Parathyroid adenoma (tissue), 2 donors: ENCODE measurements at regions not wholly inside any gene's neighbourhood (a gene's known extent, or its start where the extent isn't known, plus 50 kb on each side); places are given as distances from the start of the nearest gene placed in this dataset.

Source experiments
- H2AFZ ChIP-seq: fragments of 300-600 bp; sonication (generic); one replicate; pipeline ENCODE4 v1.7.0; 2017; ENCODE audit warnings: antibody characterized with exemption, mild to moderate bottlenecking
- H3K27ac ChIP-seq: fragments of 300-600 bp; sonication (generic); one replicate; pipeline ENCODE4 v1.7.0; 2017
- H3K27me3 ChIP-seq: fragments of 300-600 bp; sonication (generic); one replicate; pipeline ENCODE4 v1.7.0; 2017; ENCODE audit warnings: low read length; ENCODE audit not compliant: control insufficient read depth, insufficient read depth
- H3K36me3 ChIP-seq: fragments of 300-600 bp; sonication (generic); one replicate; pipeline ENCODE4 v1.7.0; 2017; ENCODE audit warnings: low read length; ENCODE audit not compliant: control insufficient read depth, insufficient read depth
- H3K4me1 ChIP-seq: fragments of 300-600 bp; sonication (generic); one replicate; pipeline ENCODE4 v1.7.0; 2017; ENCODE audit warnings: control low read depth
- H3K4me2 ChIP-seq: fragments of 300-600 bp; sonication (generic); one replicate; pipeline ENCODE4 v1.7.0; 2017; ENCODE audit warnings: low read length
- H3K4me3 ChIP-seq: fragments of 300-600 bp; sonication (generic); one replicate; pipeline ENCODE4 v1.7.0; 2017; ENCODE audit warnings: low read depth, low read length
- H3K79me2 ChIP-seq: fragments of 300-600 bp; sonication (generic); one replicate; pipeline ENCODE4 v1.7.0; 2017; ENCODE audit warnings: control low read depth
- H3K9ac ChIP-seq: fragments of 300-600 bp; sonication (generic); one replicate; pipeline ENCODE4 v1.7.0; 2017; ENCODE audit warnings: mild to moderate bottlenecking
- H3K9me3 ChIP-seq: fragments of 300-600 bp; sonication (generic); one replicate; pipeline ENCODE4 v1.7.0; 2017; ENCODE audit warnings: low read length; ENCODE audit not compliant: control insufficient read depth
- TF ChIP-seq, protein P1 (sequence below): fragments of 300-600 bp; sonication (generic); IDR thresholded peaks from one replicate; pipeline ENCODE4 v1.7.0; 2017; ENCODE audit warnings: antibody characterized with exemption, mild to moderate bottlenecking
- donor health status: primary hyperparathyroidism.

DNA sequence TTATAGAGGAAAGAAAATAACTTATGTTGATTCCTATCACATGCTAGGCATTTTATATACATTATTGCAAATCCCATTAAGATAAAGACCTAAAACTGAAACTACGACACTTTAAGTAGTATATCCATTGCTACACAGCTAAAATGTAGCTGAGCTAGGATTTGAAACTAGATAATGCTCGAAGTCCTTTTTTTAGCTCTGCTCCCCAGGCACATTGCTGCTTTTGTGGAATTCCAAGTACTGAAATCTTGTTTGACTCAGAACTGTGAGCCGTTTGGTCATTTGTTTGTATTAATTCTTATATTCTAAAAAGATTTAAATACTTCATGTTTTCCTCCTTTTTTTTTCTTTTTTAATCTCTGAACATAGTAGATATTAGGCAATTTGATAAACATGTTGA lies 644.8 kb downstream of the HACE1 start:
- no peaks in the 10 kb centered on the region for H3K9me3 ChIP-seq
- no peak overlapping the region for H3K27ac ChIP-seq
- H2AFZ ChIP-seq: no peak overlapping the region
- no peak overlapping the region for H3K4me2 ChIP-seq
- no peak overlapping the region for H3K4me3 ChIP-seq
- H3K27me3 ChIP-seq: no peaks in the 10 kb centered on the region
- H3K36me3 ChIP-seq: no peaks in the 10 kb centered on the region
- H3K4me1 ChIP-seq: no peaks in the 10 kb centered on the region
- TF ChIP-seq, protein P1, sequence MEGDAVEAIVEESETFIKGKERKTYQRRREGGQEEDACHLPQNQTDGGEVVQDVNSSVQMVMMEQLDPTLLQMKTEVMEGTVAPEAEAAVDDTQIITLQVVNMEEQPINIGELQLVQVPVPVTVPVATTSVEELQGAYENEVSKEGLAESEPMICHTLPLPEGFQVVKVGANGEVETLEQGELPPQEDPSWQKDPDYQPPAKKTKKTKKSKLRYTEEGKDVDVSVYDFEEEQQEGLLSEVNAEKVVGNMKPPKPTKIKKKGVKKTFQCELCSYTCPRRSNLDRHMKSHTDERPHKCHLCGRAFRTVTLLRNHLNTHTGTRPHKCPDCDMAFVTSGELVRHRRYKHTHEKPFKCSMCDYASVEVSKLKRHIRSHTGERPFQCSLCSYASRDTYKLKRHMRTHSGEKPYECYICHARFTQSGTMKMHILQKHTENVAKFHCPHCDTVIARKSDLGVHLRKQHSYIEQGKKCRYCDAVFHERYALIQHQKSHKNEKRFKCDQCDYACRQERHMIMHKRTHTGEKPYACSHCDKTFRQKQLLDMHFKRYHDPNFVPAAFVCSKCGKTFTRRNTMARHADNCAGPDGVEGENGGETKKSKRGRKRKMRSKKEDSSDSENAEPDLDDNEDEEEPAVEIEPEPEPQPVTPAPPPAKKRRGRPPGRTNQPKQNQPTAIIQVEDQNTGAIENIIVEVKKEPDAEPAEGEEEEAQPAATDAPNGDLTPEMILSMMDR: no peak
- H3K79me2 ChIP-seq: no peaks in the 10 kb centered on the region
- H3K9ac ChIP-seq: no peak overlapping the region

- no peak overlapping the region for H3K4me2 ChIP-seq
- H3K27ac ChIP-seq: no peak overlapping the region
- no peaks in the 10 kb centered on the region for H3K36me3 ChIP-seq
- no peaks in the 10 kb centered on the region for H3K4me1 ChIP-seq
- TF ChIP-seq, protein P1: no peak
- H3K4me3 ChIP-seq: no peak overlapping the region
- no peaks in the 10 kb centered on the region for H3K79me2 ChIP-seq
- H3K9me3 ChIP-seq: no peaks in the 10 kb centered on the region
- H3K27me3 ChIP-seq: no peaks in the 10 kb centered on the region
- no peak overlapping the region for H2AFZ ChIP-seq
- no peak overlapping the region for H3K9ac ChIP-seq
Observed at GRCh38 chr6:104212977-104213668, 646.6 kb downstream of the HACE1 start.

DNA sequence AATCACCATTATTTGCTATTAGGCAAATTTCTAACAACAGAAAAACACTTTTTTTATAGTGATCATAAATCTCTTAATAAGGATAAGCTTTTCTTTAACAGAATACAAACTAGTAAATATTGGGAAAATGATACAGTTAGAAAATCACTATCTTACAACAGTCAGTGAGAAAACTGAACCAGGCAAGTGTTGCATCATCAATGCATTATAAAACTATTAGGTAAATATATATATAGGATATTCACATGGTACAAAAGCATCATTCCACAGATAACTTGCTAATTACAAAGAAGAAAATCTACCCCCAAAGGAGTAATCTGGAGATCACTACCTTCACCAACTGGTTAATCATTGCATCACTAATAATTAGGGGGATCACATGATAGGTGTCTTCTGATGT lies 652.1 kb downstream of the HACE1 start:
- H2AFZ ChIP-seq: no peak overlapping the region
- H3K9me3 ChIP-seq: no peaks in the 10 kb centered on the region
- no peaks in the 10 kb centered on the region for H3K36me3 ChIP-seq
- H3K4me3 ChIP-seq: no peak overlapping the region
- no peak overlapping the region for H3K4me2 ChIP-seq
- H3K9ac ChIP-seq: no peak overlapping the region
- H3K27ac ChIP-seq: no peak overlapping the region
- TF ChIP-seq, protein P1: no peak
- no peaks in the 10 kb centered on the region for H3K27me3 ChIP-seq
- H3K79me2 ChIP-seq: no peaks in the 10 kb centered on the region
- no peaks in the 10 kb centered on the region for H3K4me1 ChIP-seq

GRCh38 chr6:104201557-104201956 lies 658.2 kb downstream of the HACE1 start:
- Histone ChIP-seq H3K4me3 (no peak overlapping the region), H3K27ac (no peak overlapping the region)

More at GRCh38 chr6:104201557-104201956, 658.2 kb downstream of the HACE1 start:
- no peaks in the 10 kb centered on the region for H3K27me3 ChIP-seq
- no peaks in the 10 kb centered on the region for H3K36me3 ChIP-seq
- TF ChIP-seq, protein P1: no peak
- no peaks in the 10 kb centered on the region for H3K9me3 ChIP-seq
- no peak overlapping the region for H3K4me2 ChIP-seq
- no peak overlapping the region for H3K9ac ChIP-seq
- H3K4me1 ChIP-seq: no peaks in the 10 kb centered on the region
- no peaks in the 10 kb centered on the region for H3K79me2 ChIP-seq
- no peak overlapping the region for H2AFZ ChIP-seq
